K562 (cell line): ENCODE measurements at regions not wholly inside any gene's neighbourhood (a gene's known extent, or its start where the extent isn't known, plus 50 kb on each side); places are given as distances from the start of the nearest gene placed in this dataset.

Source experiments
- ATAC-seq: fragments of 200-7000 bp; cut with Tn5 transposase; 3 replicates; pipeline ENCODE4 v1.9.1; 2020; ENCODE audit warnings: moderate library complexity
- BruUV-seq: library from RNA; stranded (reverse); fragments of 400-500 nt; replicated peaks from 2 replicates; lab custom pipeline; 2021; lab: Mats Ljungman, UMichigan
- CTCF ChIA-PET: fragments of 300-600 bp; formaldehyde crosslinking; extraction: SDS; loops from one replicate; lab custom pipeline; 2021; ENCODE audit warnings: low intra/inter-chr PET ratio; lab: Yijun Ruan, JAX
- POLR2A ChIA-PET: fragments of 300-600, 350-650 bp; sonication (Branson Sonifier 250); formaldehyde crosslinking; extraction: SDS; loops from one replicate; lab custom pipeline; 2021; ENCODE audit warnings: antibody characterized with exemption, inconsistent platforms; lab: Yijun Ruan, JAX
- DNase-seq, 4 experiments: peaks; one replicate each; pipeline versions ENCODE4 v3.0.0 to v3.0.0-alpha.2; 2011 to 2018; ENCODE audit warnings: low spot score in 3 of 4, mixed read lengths in 3 of 4; ENCODE audit errors: extremely low read depth in 1 of 4
- FAIRE-seq: peaks from 2 replicates; lab custom pipeline; 2011; peaks lifted over from hg19 to GRCh38; lab: Jason Lieb, UNC
- H2AFZ ChIP-seq: 2 replicates; pipeline ENCODE4 v1.6.0; 2011; ENCODE audit warnings: low read depth, low read length, control low read depth, inconsistent platforms
- H3K27ac ChIP-seq: fragments of 200-600 bp; 3 replicates; pipeline ENCODE4 v1.8.0; 2011; ENCODE audit warnings: low read depth, mild to moderate bottlenecking, control low read depth, inconsistent platforms, low read length, moderate library complexity, mixed read lengths; ENCODE audit errors: extremely low read depth
- H3K27me3 ChIP-seq, 2 experiments: fragments of 300-600 bp in 1 of 2; 2 replicates in 1 of 2; 3 replicates in 1 of 2; pipeline versions ENCODE4 v1.6.0 to v1.8.0; 2011; ENCODE audit warnings: inconsistent platforms in 2 of 2, low read length in 2 of 2, mild to moderate bottlenecking in 1 of 2, mixed read lengths in 1 of 2, moderate library complexity in 1 of 2; ENCODE audit not compliant: control insufficient read depth in 2 of 2, insufficient read depth in 2 of 2
- H3K36me3 ChIP-seq: fragments of 300-600 bp; 3 replicates; pipeline ENCODE4 v1.8.0; 2011; ENCODE audit warnings: mild to moderate bottlenecking, low read length, inconsistent platforms; ENCODE audit not compliant: control insufficient read depth, insufficient read depth
- H3K4me1 ChIP-seq, 2 experiments: fragments of 200-600 bp in 1 of 2; replicated peaks in 1 of 2; 2 replicates in 1 of 2; 3 replicates in 1 of 2; pipeline versions ENCODE4 v1.5.1 to v1.8.0; 2011; ENCODE audit warnings: inconsistent platforms in 2 of 2, low read length in 2 of 2, mild to moderate bottlenecking in 1 of 2, mixed read lengths in 1 of 2, moderate library complexity in 1 of 2; ENCODE audit not compliant: control insufficient read depth in 2 of 2, insufficient read depth in 2 of 2
- H3K4me2 ChIP-seq: 2 replicates; pipeline ENCODE4 v1.6.1; 2011; ENCODE audit warnings: low read length, control low read depth, inconsistent platforms, mixed read lengths; ENCODE audit not compliant: insufficient read depth
- H3K4me3 ChIP-seq: fragments of 200-600 bp; sonication (generic), shearing (Covaris generic); 2 replicates; pipeline ENCODE4 v1.5.1; 2016; ENCODE audit warnings: control low read depth, inconsistent platforms
- H3K79me2 ChIP-seq: fragments of 200-600 bp; 3 replicates; pipeline ENCODE4 v1.8.0; 2011; ENCODE audit warnings: low read length, inconsistent platforms; ENCODE audit not compliant: control insufficient read depth, insufficient read depth
- H3K9ac ChIP-seq, 2 experiments: 2 replicates each; pipeline versions ENCODE4 v1.6.0 to v1.6.1; 2011; ENCODE audit warnings: low read depth in 2 of 2, low read length in 2 of 2, control low read depth in 1 of 2, inconsistent platforms in 1 of 2, mild to moderate bottlenecking in 1 of 2, mixed read lengths in 1 of 2; ENCODE audit not compliant: insufficient read depth in 1 of 2
- H3K9me1 ChIP-seq: one replicate; pipeline ENCODE4 v1.6.0; 2011; ENCODE audit warnings: inconsistent platforms, mild to moderate bottlenecking, low read length, moderate library complexity; ENCODE audit not compliant: control insufficient read depth, insufficient read depth
- H3K9me3 ChIP-seq: replicated peaks from 2 replicates; pipeline ENCODE4 v1.5.1; 2011; ENCODE audit warnings: low read depth, low read length, inconsistent platforms; ENCODE audit not compliant: control insufficient read depth, insufficient read depth
- H4K20me1 ChIP-seq: replicated peaks from 2 replicates; pipeline ENCODE4 v1.6.1; 2011; ENCODE audit warnings: low read length, inconsistent platforms, mixed read lengths; ENCODE audit not compliant: control insufficient read depth, insufficient read depth
- CBX1 ChIP-seq: sonication (generic); IDR thresholded peaks from 2 replicates; pipeline ENCODE4 v1.6.1; 2016; ENCODE audit warnings: antibody characterized with exemption, low read depth, mild to moderate bottlenecking
- MITF ChIP-seq: IDR thresholded peaks from 2 replicates; pipeline ENCODE4 v1.6.1; 2014; ENCODE audit warnings: antibody characterized with exemption
- MTA1 ChIP-seq: fragments of 450-650 bp; IDR thresholded peaks from 2 replicates; pipeline ENCODE4 v1.6.1; 2017; ENCODE audit warnings: borderline replicate concordance
- SPI1 ChIP-seq: IDR thresholded peaks from 2 replicates; pipeline ENCODE4 v1.6.1; 2011; ENCODE audit warnings: low read depth, low read length, control low read depth, borderline replicate concordance
- TCF3 ChIP-seq: sonication (generic); formaldehyde crosslinking; IDR thresholded peaks from 2 replicates; pipeline ENCODE4 v1.4.0; 2020; ENCODE audit warnings: mild to moderate bottlenecking, missing genetic modification reagents
- WGBS: fragments of 100-300 bp; shearing (Covaris generic); methylation state at CpG from one replicate; pipeline ENCODE4 v1.1.6; 2016; ENCODE audit warnings: low coverage, mixed read lengths; ENCODE audit not compliant: insufficient coverage; ENCODE audit errors: missing lambda C conversion rate; 5-methylcytosine and 5-hydroxymethylcytosine counted together
- in situ Hi-C: fragments of 300-500 bp; cut with MboI; formaldehyde crosslinking; loops from 4 replicates; pipeline ENCODE4 v1.15.0; 2018; ENCODE audit warnings: inconsistent platforms, mixed read lengths
- intact Hi-C: fragments of 100-400 bp; cut with micrococcal nuclease; formaldehyde crosslinking; loops from 2 replicates; pipeline ENCODE4 v1.14.2; 2022

DNA sequence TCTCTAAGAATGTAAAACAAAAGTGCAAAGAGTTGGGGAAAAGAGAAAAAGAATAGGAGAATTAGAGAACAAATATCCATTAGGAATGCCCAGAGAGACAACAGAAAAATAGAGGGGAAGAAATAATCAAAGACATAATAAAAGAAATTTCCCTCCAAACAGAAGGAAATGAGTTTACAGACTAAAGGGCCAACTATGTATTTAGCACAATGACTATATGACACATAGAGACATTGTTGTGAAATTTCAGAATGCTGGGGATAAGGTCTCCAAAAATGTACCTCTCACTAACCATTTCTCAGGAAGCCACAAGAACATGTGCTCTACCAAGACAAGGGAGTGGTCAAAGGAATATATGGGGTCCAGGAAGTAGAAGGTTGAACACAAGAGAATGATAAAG, 121.0 kb upstream of the ACSL4 start:
- Histone ChIP-seq H3K4me3 (no peak overlapping the region), H3K9me1 (no peaks in the 10 kb centered on the region), H3K9ac (no peak overlapping the region), H3K4me1 (peaks cover 0 to 4% of the 10 kb centered on the region in 2 experiments; a peak in 2 of 5 replicates), H3K9me3 (no peaks in the 10 kb centered on the region), H3K4me2 (no peak overlapping the region), H2AFZ (peak overlapping the region; percentile 51; the same call in 1 of the 2 replicates), H4K20me1 (no peaks in the 10 kb centered on the region), H3K79me2 (no peaks in the 10 kb centered on the region), H3K36me3 (no peaks in the 10 kb centered on the region), H3K27ac (no peak overlapping the region), H3K27me3 (no peaks in the 10 kb centered on the region)
- BruUV-seq: no TSS peak
- TF ChIP-seq CBX1: no peak
- TF ChIP-seq TCF3: peak; percentile 11; the same call in 1 of the 2 replicates
- intact Hi-C loops (no loop called here), in situ Hi-C loops (no loop called here)
- ATAC-seq (no peak), FAIRE-seq (no peak), DNase-seq (peak in 1 of 4 experiments; percentile 8)
- CTCF ChIA-PET: interaction anchor here (5.0 kb wide), 1 partner anchor 141 kb away, joined by 20 read pairs; no protein-coding TSS in a partner anchor
- POLR2A ChIA-PET: interaction anchor here (1.1 kb wide), 1 partner anchor 18 kb away, joined by 3 read pairs; no protein-coding TSS in a partner anchor

DNA sequence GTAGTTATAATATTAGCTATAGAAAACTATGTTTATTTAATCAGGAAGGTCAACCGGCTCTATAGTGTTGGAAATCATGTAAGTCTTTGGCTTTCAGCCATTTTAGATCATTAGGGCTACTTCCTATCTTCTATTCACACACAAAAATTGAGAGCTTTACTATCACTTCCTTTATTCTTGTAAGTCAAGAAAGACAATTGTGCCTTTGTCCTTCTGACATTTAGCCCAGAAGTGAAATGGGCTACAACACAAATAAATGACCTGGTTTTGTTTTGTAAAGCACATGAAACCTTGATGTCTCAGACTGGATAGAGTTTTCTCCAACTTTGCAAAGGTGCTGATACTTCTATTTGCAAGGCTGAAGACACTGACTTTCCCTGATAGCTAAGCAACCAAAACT, 122.4 kb upstream of the ACSL4 start:
- Histone ChIP-seq H3K36me3 (no peaks in the 10 kb centered on the region), H3K9me1 (no peaks in the 10 kb centered on the region), H4K20me1 (no peaks in the 10 kb centered on the region), H3K9me3 (no peaks in the 10 kb centered on the region), H3K4me1 (peaks cover 0 to 9% of the 10 kb centered on the region in 2 experiments; a peak in 2 of 5 replicates), H3K27me3 (no peaks in the 10 kb centered on the region), H3K4me2 (no peak overlapping the region), H3K27ac (no peak overlapping the region), H3K4me3 (no peak overlapping the region), H3K79me2 (no peaks in the 10 kb centered on the region), H2AFZ (no peak overlapping the region), H3K9ac (no peak overlapping the region)
- ChIA-PET POLR2A (interaction anchor here (1.4 kb wide), 1 partner anchor 12 kb away, joined by 4 read pairs; no protein-coding TSS in a partner anchor), CTCF (interaction anchor here (5.0 kb wide), 1 partner anchor 143 kb away, joined by 20 read pairs; no protein-coding TSS in a partner anchor)
- in situ Hi-C loops: no loop called here
- DNase-seq (no peak), FAIRE-seq (no peak), ATAC-seq (no peak)
- TF ChIP-seq SPI1: 0 out of 2 replicates have a peak, but pooled peaks have one; percentile 9
- no peak for TF ChIP-seq MTA1
- TF ChIP-seq MITF: no peak
- no TSS peak for BruUV-seq
- WGBS: 7% methylated on average over 1 of the region's 1 CpG
- intact Hi-C loops: loop anchor here (5.0 kb wide), 1 partner anchor 83 kb away; no protein-coding TSS in a partner anchor
